ENCODE measurements at regions not wholly inside any gene's neighbourhood (a gene's known extent, or its start where the extent isn't known, plus 50 kb on each side); places are given as distances from the start of the nearest gene placed in this dataset.

- Histone ChIP-seq H3K27ac (ENCODE audit: low read depth, low read length) (peak overlapping the region; percentile 24), H3K4me2 (ENCODE audit: insufficient read depth, low read length) (peak overlapping the region; percentile 23), H3K79me2 (ENCODE audit: insufficient read depth, low read length) (no peaks in the 10 kb centered on the region), H3K9me3 (ENCODE audit: low read depth, low read length) (peaks cover 3% of the 10 kb centered on the region), H2AFZ (ENCODE audit: low read length) (peak overlapping the region; percentile 16), H3K4me1 (ENCODE audit: insufficient read depth, low read length) (peaks cover 8% of the 10 kb centered on the region), H3K36me3 (ENCODE audit: insufficient read depth, low read length) (no peaks in the 10 kb centered on the region), H4K20me1 (ENCODE audit: insufficient read depth, low read length) (no peaks in the 10 kb centered on the region), H3K27me3 (ENCODE audit: insufficient read depth, low read length) (no peaks in the 10 kb centered on the region), H3K4me3 (ENCODE audit: insufficient read depth, low read length) (no peak overlapping the region)
- peak; percentile 87 for DNase-seq (ENCODE audit: insufficient read length, low spot score, missing footprints)
- no peak for TF ChIP-seq CTCF (IDR thresholded peaks at IDR 0.05; ENCODE audit: extremely low read depth, low read depth, low read length)
Measured at GRCh38 chr19:28468701-28469459, 744.1 kb downstream of the UQCRFS1 start.

GRCh38 chr19:28466107-28467045 lies 746.6 kb downstream of the UQCRFS1 start:
- Histone ChIP-seq H3K4me2 (ENCODE audit: insufficient read depth, low read length) (no peak overlapping the region), H3K4me3 (ENCODE audit: insufficient read depth, low read length) (no peak overlapping the region), H3K27ac (ENCODE audit: low read depth, low read length) (no peak overlapping the region), H2AFZ (ENCODE audit: low read length) (no peak overlapping the region), H4K20me1 (ENCODE audit: insufficient read depth, low read length) (no peaks in the 10 kb centered on the region), H3K27me3 (ENCODE audit: insufficient read depth, low read length) (no peaks in the 10 kb centered on the region), H3K9me3 (ENCODE audit: low read depth, low read length) (peaks cover 2% of the 10 kb centered on the region), H3K4me1 (ENCODE audit: insufficient read depth, low read length) (peaks cover 8% of the 10 kb centered on the region), H3K36me3 (ENCODE audit: insufficient read depth, low read length) (no peaks in the 10 kb centered on the region), H3K79me2 (ENCODE audit: insufficient read depth, low read length) (no peaks in the 10 kb centered on the region)
- DNase-seq (ENCODE audit: insufficient read length, low spot score, missing footprints), result peak; percentile 79
- TF ChIP-seq CTCF (IDR thresholded peaks at IDR 0.05; ENCODE audit: extremely low read depth, low read depth, low read length), result peak; percentile 60

GRCh38 chr19:28465371-28466086 lies 747.4 kb downstream of the UQCRFS1 start:
- no peak overlapping the region for H3K4me3 ChIP-seq (ENCODE audit: insufficient read depth, low read length)
- peaks cover 8% of the 10 kb centered on the region for H3K4me1 ChIP-seq (ENCODE audit: insufficient read depth, low read length)
- H3K79me2 ChIP-seq (ENCODE audit: insufficient read depth, low read length), result no peaks in the 10 kb centered on the region
- H3K27me3 ChIP-seq (ENCODE audit: insufficient read depth, low read length), result no peaks in the 10 kb centered on the region
- H3K27ac ChIP-seq (ENCODE audit: low read depth, low read length), result no peak overlapping the region
- no peaks in the 10 kb centered on the region for H4K20me1 ChIP-seq (ENCODE audit: insufficient read depth, low read length)
- DNase-seq (ENCODE audit: insufficient read length, low spot score, missing footprints), result peak; percentile 83
- no peaks in the 10 kb centered on the region for H3K36me3 ChIP-seq (ENCODE audit: insufficient read depth, low read length)
- no peak overlapping the region for H2AFZ ChIP-seq (ENCODE audit: low read length)
- H3K4me2 ChIP-seq (ENCODE audit: insufficient read depth, low read length), result no peak overlapping the region
- no peak for TF ChIP-seq CTCF (IDR thresholded peaks at IDR 0.05; ENCODE audit: extremely low read depth, low read depth, low read length)
- H3K9me3 ChIP-seq (ENCODE audit: low read depth, low read length), result no peaks in the 10 kb centered on the region

Data from osteoblast (primary cell).